Activated naive CD4-positive, alpha-beta T cell treated with anti-CD3 and anti-CD28 coated beads, Interleukin-2, amount 10 ng/mL, durations not matched to agents 7 days and 5 days (primary cell): ENCODE measurements at regions not wholly inside any gene's neighbourhood (a gene's known extent, or its start where the extent isn't known, plus 50 kb on each side); places are given as distances from the start of the nearest gene placed in this dataset.
"Not testable (repeated sequence)": the region's sequence is repeated elsewhere in the genome, so short reads cannot be mapped to it uniquely, and the experiment has no call there.

Experiments
- CTCF ChIA-PET: fragments of 350-600 bp; sonication (Branson Sonifier 250); formaldehyde crosslinking; loops from one replicate; lab custom pipeline; 2021; ENCODE audit warnings: antibody characterized with exemption; lab: Charles Lee
- DNase-seq: peaks from one replicate; pipeline ENCODE4 v3.0.0-alpha.2; 2020
- H3K27ac Mint-ChIP-seq: one replicate; pipeline ENCODE4 v1.8.0; 2021; ENCODE audit warnings: mild to moderate bottlenecking, moderate library complexity, mixed read lengths
- H3K27me3 Mint-ChIP-seq: one replicate; pipeline ENCODE4 v1.8.0; 2021; ENCODE audit warnings: mild to moderate bottlenecking, mixed read lengths
- H3K36me3 Mint-ChIP-seq: one replicate; pipeline ENCODE4 v1.8.0; 2021; ENCODE audit warnings: mixed read lengths
- H3K4me1 Mint-ChIP-seq: one replicate; pipeline ENCODE4 v1.8.0; 2021; ENCODE audit warnings: mixed read lengths
- H3K4me3 Mint-ChIP-seq: one replicate; pipeline ENCODE4 v1.8.0; 2021; ENCODE audit warnings: mild to moderate bottlenecking, moderate library complexity, mixed read lengths
- H3K9me3 Mint-ChIP-seq: one replicate; pipeline ENCODE4 v1.8.0; 2021; ENCODE audit warnings: mixed read lengths

DNA sequence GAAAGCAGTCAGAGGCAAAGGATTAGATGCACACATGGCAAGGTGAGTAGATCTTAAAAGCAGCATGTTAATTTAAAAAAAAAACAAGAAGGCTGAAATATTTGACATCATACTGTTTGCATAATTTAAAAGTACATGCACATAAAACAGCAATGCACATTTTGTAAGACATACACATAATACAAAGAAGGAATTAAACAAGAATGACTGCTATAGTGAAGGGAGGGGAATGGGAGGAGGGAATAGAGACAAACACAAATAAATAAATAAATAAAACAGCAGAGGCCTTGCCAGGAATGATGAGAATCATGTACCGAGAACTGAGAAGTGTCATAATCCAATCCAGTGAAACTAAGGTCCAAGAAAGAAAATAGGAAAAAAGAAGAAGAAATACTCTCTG lies 486.2 kb upstream of the API5 start:
- no peaks in the 10 kb centered on the region for H3K4me1 Mint-ChIP-seq
- no peaks in the 10 kb centered on the region for H3K27me3 Mint-ChIP-seq
- peaks cover 4% of the 10 kb centered on the region for H3K9me3 Mint-ChIP-seq
- H3K36me3 Mint-ChIP-seq, result no peaks in the 10 kb centered on the region
- DNase-seq, result no peak
- H3K27ac Mint-ChIP-seq, result no peak overlapping the region
- no peak overlapping the region for H3K4me3 Mint-ChIP-seq
- CTCF ChIA-PET, result no interaction called here

- H3K9me3 Mint-ChIP-seq, result peaks cover 3% of the 10 kb centered on the region
- H3K27ac Mint-ChIP-seq, result no peak overlapping the region
- CTCF ChIA-PET, result no interaction called here
- H3K4me1 Mint-ChIP-seq, result no peaks in the 10 kb centered on the region
- no peaks in the 10 kb centered on the region for H3K27me3 Mint-ChIP-seq
- H3K4me3 Mint-ChIP-seq, result no peak overlapping the region
- no peaks in the 10 kb centered on the region for H3K36me3 Mint-ChIP-seq
- DNase-seq, result no peak
Observed at GRCh38 chr11:42827845-42828244, 484.0 kb upstream of the API5 start.

GRCh38 chr11:42837994-42838393 lies 473.8 kb upstream of the API5 start:
- no peak for DNase-seq
- Mint-ChIP-seq H3K4me3 (no peak overlapping the region), H3K27me3 (no peaks in the 10 kb centered on the region), H3K9me3 (peaks cover 9% of the 10 kb centered on the region), H3K4me1 (no peaks in the 10 kb centered on the region), H3K27ac (no peak overlapping the region), H3K36me3 (no peaks in the 10 kb centered on the region)
- CTCF ChIA-PET, result no interaction called here

DNA sequence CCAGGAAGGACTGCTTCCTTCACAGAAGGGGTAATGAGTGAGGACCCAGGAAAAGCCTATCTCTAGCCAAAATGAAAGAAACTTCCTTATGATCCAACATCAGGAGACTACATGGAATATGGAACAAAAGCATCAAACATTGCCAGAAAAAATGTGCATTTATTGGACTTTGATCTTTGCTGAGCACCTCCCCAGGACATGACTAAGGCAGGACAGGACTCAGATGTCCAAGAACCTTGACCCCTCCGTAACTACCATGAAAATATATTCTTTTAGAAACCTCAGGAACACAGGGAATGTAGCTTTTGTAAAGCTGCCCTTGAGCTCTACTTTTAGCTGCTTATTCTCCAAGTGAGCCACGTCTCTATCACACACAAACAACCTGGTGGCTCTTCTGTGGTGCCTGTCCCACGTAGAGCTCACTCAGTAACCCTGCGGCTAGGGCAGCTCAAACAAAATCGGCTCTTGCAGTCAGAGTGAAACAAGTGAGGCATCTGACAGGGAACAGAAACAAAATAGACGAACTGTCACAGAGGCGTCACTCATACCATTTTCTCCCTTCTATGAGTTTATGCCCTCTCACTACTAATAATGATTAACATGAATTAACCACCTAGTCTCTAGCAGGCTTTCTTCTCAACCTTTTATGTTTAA lies 471.5 kb upstream of the API5 start:
- CTCF ChIA-PET, result no interaction called here
- H3K4me1 Mint-ChIP-seq, result no peaks in the 10 kb centered on the region
- no peak overlapping the region for H3K27ac Mint-ChIP-seq
- no peaks in the 10 kb centered on the region for H3K36me3 Mint-ChIP-seq
- no peak overlapping the region for H3K4me3 Mint-ChIP-seq
- DNase-seq, result no peak
- peaks cover 5% of the 10 kb centered on the region for H3K9me3 Mint-ChIP-seq
- no peaks in the 10 kb centered on the region for H3K27me3 Mint-ChIP-seq

- H3K27ac Mint-ChIP-seq, result no peak overlapping the region
- H3K9me3 Mint-ChIP-seq, result peaks cover 5% of the 10 kb centered on the region
- CTCF ChIA-PET, result no interaction called here
- H3K4me3 Mint-ChIP-seq, result no peak overlapping the region
- H3K27me3 Mint-ChIP-seq, result no peaks in the 10 kb centered on the region
- H3K36me3 Mint-ChIP-seq, result no peaks in the 10 kb centered on the region
- no peak for DNase-seq
- H3K4me1 Mint-ChIP-seq, result no peaks in the 10 kb centered on the region
Observed at GRCh38 chr11:42840860-42841259, 470.9 kb upstream of the API5 start.

GRCh38 chr11:42841556-42841955 lies 470.2 kb upstream of the API5 start:
- H3K4me3 Mint-ChIP-seq, result no peak overlapping the region
- H3K9me3 Mint-ChIP-seq, result peaks cover 5% of the 10 kb centered on the region
- no peaks in the 10 kb centered on the region for H3K4me1 Mint-ChIP-seq
- no peaks in the 10 kb centered on the region for H3K27me3 Mint-ChIP-seq
- no peak for DNase-seq
- no peak overlapping the region for H3K27ac Mint-ChIP-seq
- H3K36me3 Mint-ChIP-seq, result no peaks in the 10 kb centered on the region
- CTCF ChIA-PET, result no interaction called here

GRCh38 chr11:42849362-42849761 lies 462.4 kb upstream of the API5 start:
- Mint-ChIP-seq H3K36me3 (no peaks in the 10 kb centered on the region), H3K27ac (no peak overlapping the region), H3K4me3 (no peak overlapping the region), H3K4me1 (no peaks in the 10 kb centered on the region), H3K9me3 (no peaks in the 10 kb centered on the region), H3K27me3 (no peaks in the 10 kb centered on the region)
- CTCF ChIA-PET, result no interaction called here
- no peak for DNase-seq

- CTCF ChIA-PET, result no interaction called here
Observed at GRCh38 chr11:42857344-42857743, 454.5 kb upstream of the API5 start.

GRCh38 chr11:42870480-42870879 lies 441.3 kb upstream of the API5 start:
- DNase-seq, result no peak
- Mint-ChIP-seq H3K27ac (no peak overlapping the region), H3K9me3 (peaks cover 13% of the 10 kb centered on the region), H3K4me1 (no peaks in the 10 kb centered on the region), H3K27me3 (no peaks in the 10 kb centered on the region), H3K36me3 (no peaks in the 10 kb centered on the region), H3K4me3 (no peak overlapping the region)
- CTCF ChIA-PET, result no interaction called here

More at GRCh38 chr11:42857344-42857743, 454.5 kb upstream of the API5 start:
- no peaks in the 10 kb centered on the region for H3K36me3 Mint-ChIP-seq
- H3K4me3 Mint-ChIP-seq, result no peak overlapping the region
- no peak for DNase-seq
- H3K27ac Mint-ChIP-seq, result no peak overlapping the region
- H3K4me1 Mint-ChIP-seq, result no peaks in the 10 kb centered on the region
- H3K27me3 Mint-ChIP-seq, result no peaks in the 10 kb centered on the region
- no peaks in the 10 kb centered on the region for H3K9me3 Mint-ChIP-seq

GRCh38 chr11:42873800-42874405 lies 437.9 kb upstream of the API5 start:
- H3K4me1 Mint-ChIP-seq, H3K27ac Mint-ChIP-seq, H3K27me3 Mint-ChIP-seq, CTCF ChIA-PET, DNase-seq, H3K36me3 Mint-ChIP-seq, H3K4me3 Mint-ChIP-seq: not testable (repeated sequence)
- peaks cover 17% of the 10 kb centered on the region for H3K9me3 Mint-ChIP-seq

DNA sequence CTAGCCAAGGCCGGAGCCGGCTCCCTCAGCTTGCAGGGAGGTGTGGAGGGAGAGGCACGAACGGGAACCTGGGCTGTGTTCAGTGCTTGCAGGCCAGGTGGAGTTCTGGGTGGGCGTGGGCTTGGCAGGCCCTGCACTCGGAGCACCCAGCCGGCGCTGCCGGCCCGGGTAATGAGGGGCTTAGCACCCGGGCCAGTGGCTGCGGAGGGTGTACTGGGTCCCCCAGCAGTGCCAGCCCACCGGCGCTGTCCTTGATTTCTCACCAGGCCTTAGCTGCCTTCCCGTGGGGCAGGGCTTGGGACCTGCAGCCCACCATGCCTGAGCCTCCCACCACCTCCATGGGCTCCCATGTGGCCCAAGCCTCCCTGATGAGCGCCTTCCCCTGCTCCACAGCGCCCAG lies 430.5 kb upstream of the API5 start:
- H3K9me3 Mint-ChIP-seq, result peaks cover 13% of the 10 kb centered on the region
- H3K27me3 Mint-ChIP-seq, CTCF ChIA-PET, H3K4me1 Mint-ChIP-seq, DNase-seq, H3K27ac Mint-ChIP-seq, H3K36me3 Mint-ChIP-seq, H3K4me3 Mint-ChIP-seq: not testable (repeated sequence)

GRCh38 chr11:42890773-42891172 lies 421.0 kb upstream of the API5 start:
- H3K4me3 Mint-ChIP-seq, result no peak overlapping the region
- no peaks in the 10 kb centered on the region for H3K36me3 Mint-ChIP-seq
- H3K4me1 Mint-ChIP-seq, result no peaks in the 10 kb centered on the region
- no peaks in the 10 kb centered on the region for H3K27me3 Mint-ChIP-seq
- CTCF ChIA-PET, result no interaction called here
- DNase-seq, result no peak
- peaks cover under 1% of the 10 kb centered on the region for H3K9me3 Mint-ChIP-seq
- H3K27ac Mint-ChIP-seq, result no peak overlapping the region

DNA sequence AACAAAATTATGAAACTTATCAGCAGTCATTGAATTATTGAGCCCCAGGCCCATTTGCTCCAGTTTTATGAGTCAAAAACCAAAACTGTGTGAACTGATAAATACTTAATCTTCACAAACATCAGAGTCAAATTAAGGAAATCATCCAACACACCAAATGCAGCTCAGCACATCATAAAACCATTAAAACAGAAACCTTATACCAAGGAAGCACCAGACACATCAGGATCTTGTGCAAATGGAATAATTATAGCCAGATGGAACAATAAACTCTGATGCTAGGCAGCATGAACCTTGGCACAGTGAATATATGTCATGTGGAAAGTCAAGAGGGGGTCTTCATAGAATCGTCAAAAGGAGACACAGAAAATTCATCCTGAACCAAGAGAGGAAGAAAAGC lies 410.7 kb upstream of the API5 start:
- DNase-seq, result no peak
- Mint-ChIP-seq H3K27me3 (no peaks in the 10 kb centered on the region), H3K4me3 (no peak overlapping the region), H3K36me3 (no peaks in the 10 kb centered on the region), H3K9me3 (peaks cover 23% of the 10 kb centered on the region), H3K4me1 (no peaks in the 10 kb centered on the region), H3K27ac (no peak overlapping the region)
- CTCF ChIA-PET, result no interaction called here

DNA sequence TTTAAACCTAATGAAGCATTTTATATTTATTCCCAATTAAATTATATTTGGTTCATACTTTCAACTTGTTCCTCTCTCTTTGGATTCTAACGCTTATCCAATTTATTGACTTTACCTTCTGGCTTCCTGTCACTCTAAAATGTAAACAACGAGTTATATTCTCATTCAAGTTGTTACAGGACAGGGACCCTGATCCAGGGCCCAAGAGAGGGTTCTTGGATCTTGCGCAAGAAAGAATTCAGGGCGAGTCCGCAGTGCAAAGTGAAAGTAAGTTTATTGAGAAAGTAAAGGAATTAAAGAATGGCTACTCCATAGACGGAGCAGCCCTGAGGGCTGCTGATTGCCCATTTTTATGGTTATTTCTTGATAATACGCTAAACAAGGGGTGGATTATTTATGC lies 405.6 kb upstream of the API5 start:
- Mint-ChIP-seq H3K27ac (no peak overlapping the region), H3K4me1 (no peaks in the 10 kb centered on the region), H3K9me3 (peaks cover 22% of the 10 kb centered on the region), H3K36me3 (no peaks in the 10 kb centered on the region), H3K4me3 (no peak overlapping the region), H3K27me3 (no peaks in the 10 kb centered on the region)
- no peak for DNase-seq
- CTCF ChIA-PET, result no interaction called here

- H3K4me1 Mint-ChIP-seq, result no peaks in the 10 kb centered on the region
- no peaks in the 10 kb centered on the region for H3K27me3 Mint-ChIP-seq
- CTCF ChIA-PET, result no interaction called here
- H3K36me3 Mint-ChIP-seq, result no peaks in the 10 kb centered on the region
- peaks cover 20% of the 10 kb centered on the region for H3K9me3 Mint-ChIP-seq
- H3K4me3 Mint-ChIP-seq, result no peak overlapping the region
- no peak for DNase-seq
- no peak overlapping the region for H3K27ac Mint-ChIP-seq
Observed at GRCh38 chr11:42913731-42914130, 398.1 kb upstream of the API5 start.
